SK-N-SH (cell line): ENCODE measurements at regions not wholly inside any gene's neighbourhood (a gene's known extent, or its start where the extent isn't known, plus 50 kb on each side); places are given as distances from the start of the nearest gene placed in this dataset.

ENCODE experiments used
- CTCF ChIA-PET: fragments of 300-600, 350-600 bp; formaldehyde crosslinking; extraction: SDS; loops from one replicate; lab custom pipeline; 2021; lab: Yijun Ruan, JAX
- POLR2A ChIA-PET: fragments of 350-600 bp; sonication (Branson Sonifier 250); formaldehyde crosslinking; extraction: SDS; loops from one replicate; lab custom pipeline; 2020; ENCODE audit warnings: antibody characterized with exemption, inconsistent platforms; lab: Yijun Ruan, JAX
- DNase-seq: peaks from one replicate; pipeline ENCODE4 v3.0.0; 2012
- H2AFZ ChIP-seq: fragments of 200-600 bp; sonication (generic); 2 replicates; pipeline ENCODE4 v1.8.1; 2016; ENCODE audit warnings: antibody characterized with exemption, mild to moderate bottlenecking, low read depth
- H3F3A ChIP-seq: fragments of 200-600 bp; sonication (generic); replicated peaks from 2 replicates; pipeline ENCODE3; 2016; ENCODE audit warnings: antibody characterized with exemption, mild to moderate bottlenecking; ENCODE audit not compliant: insufficient read depth
- H3K27ac ChIP-seq, 2 experiments: fragments of 200-500 bp in 1 of 2; fragments of 200-600 bp in 1 of 2; sonication (Bioruptor generic) in 1 of 2; sonication (generic), shearing (Covaris generic) in 1 of 2; 2 replicates each; pipeline versions ENCODE4 v1.5.1 to v1.6.1; 2014 to 2016; ENCODE audit warnings: low read depth in 2 of 2, inconsistent platforms in 1 of 2, low read length in 1 of 2, mild to moderate bottlenecking in 1 of 2, mixed read lengths in 1 of 2
- H3K27me3 ChIP-seq: fragments of 200-600 bp; sonication (generic), shearing (Covaris generic); 2 replicates; pipeline ENCODE4 v1.6.1; 2016; ENCODE audit warnings: mixed run types; ENCODE audit not compliant: insufficient read depth
- H3K36me3 ChIP-seq, 2 experiments: fragments of 200-500 bp in 1 of 2; fragments of 200-600 bp in 1 of 2; sonication (Bioruptor generic) in 1 of 2; sonication (generic) in 1 of 2; replicated peaks in 1 of 2; 2 replicates each; pipeline versions ENCODE3 to v1.5.1; 2014 to 2016; ENCODE audit warnings: low read length in 1 of 2, mild to moderate bottlenecking in 1 of 2; ENCODE audit not compliant: insufficient read depth in 2 of 2, control insufficient read depth in 1 of 2
- H3K4me1 ChIP-seq, 2 experiments: fragments of 200-500 bp in 1 of 2; fragments of 200-600 bp in 1 of 2; sonication (Bioruptor generic) in 1 of 2; sonication (generic), shearing (Covaris generic) in 1 of 2; 2 replicates each; pipeline versions ENCODE4 v1.5.1 to v1.6.1; 2014 to 2016; ENCODE audit warnings: low read depth in 1 of 2, low read length in 1 of 2, mixed run types in 1 of 2; ENCODE audit not compliant: insufficient read depth in 2 of 2, control insufficient read depth in 1 of 2
- H3K4me2 ChIP-seq: fragments of 200-600 bp; sonication (generic), shearing (Covaris generic); 2 replicates; pipeline ENCODE4 v1.6.1; 2017; ENCODE audit warnings: mixed run types
- H3K4me3 ChIP-seq, 2 experiments: fragments of 200-500 bp in 1 of 2; fragments of 200-600 bp in 1 of 2; sonication (Bioruptor generic) in 1 of 2; sonication (generic), shearing (Covaris generic) in 1 of 2; 2 replicates each; pipeline versions ENCODE4 v1.5.1 to v1.8.1; 2014 to 2016; ENCODE audit warnings: low read depth in 2 of 2, inconsistent platforms in 1 of 2, low read length in 1 of 2, mild to moderate bottlenecking in 1 of 2, mixed read lengths in 1 of 2, moderate library complexity in 1 of 2
- H3K79me2 ChIP-seq: fragments of 200-600 bp; sonication (generic); 2 replicates; pipeline ENCODE4 v1.8.1; 2017; ENCODE audit warnings: mild to moderate bottlenecking; ENCODE audit not compliant: insufficient read depth
- H3K9ac ChIP-seq: fragments of 200-600 bp; sonication (generic); 2 replicates; pipeline ENCODE4 v1.6.1; 2017; ENCODE audit warnings: mixed run types
- H3K9me2 ChIP-seq: fragments of 200-600 bp; sonication (generic); 2 replicates; pipeline ENCODE4 v1.6.1; 2017; ENCODE audit warnings: mixed run types
- H3K9me3 ChIP-seq: fragments of 200-600 bp; sonication (generic); 2 replicates; pipeline ENCODE4 v1.6.1; 2017; ENCODE audit warnings: mixed run types, mild to moderate bottlenecking, moderate library complexity
- H4K20me1 ChIP-seq: fragments of 200-600 bp; sonication (generic); 2 replicates; pipeline ENCODE4 v1.6.1; 2017; ENCODE audit warnings: mild to moderate bottlenecking, mixed run types; ENCODE audit not compliant: insufficient read depth
- CHD2 ChIP-seq: fragments of 150-350 bp; IDR thresholded peaks from 2 replicates; pipeline ENCODE4 v1.6.1; 2018; ENCODE audit warnings: low read length; ENCODE audit not compliant: partially characterized antibody
- ELF1 ChIP-seq: IDR thresholded peaks from 2 replicates; pipeline ENCODE4 v1.4.0; 2012
- EP300 ChIP-seq, 2 experiments: IDR thresholded peaks; 2 replicates each; pipeline versions ENCODE4 v1.4.0 to v1.6.1; 2012; ENCODE audit warnings: borderline replicate concordance in 1 of 2, low read depth in 1 of 2, low read length in 1 of 2
- EZH2phosphoT487 ChIP-seq: fragments of 200-600 bp; sonication (generic); IDR thresholded peaks from 2 replicates; pipeline ENCODE4 v1.6.1; 2017; ENCODE audit warnings: low read depth, mixed run types, mild to moderate bottlenecking, antibody characterized with exemption, moderate library complexity, borderline replicate concordance
- FOSL2 ChIP-seq: IDR thresholded peaks from 2 replicates; pipeline ENCODE4 v1.4.0; 2012; ENCODE audit warnings: low read depth, mild to moderate bottlenecking, moderate library complexity, borderline replicate concordance
- FOXJ3 ChIP-seq: sonication (generic); formaldehyde crosslinking; IDR thresholded peaks from 2 replicates; pipeline ENCODE4 v1.5.1; 2020; ENCODE audit warnings: mild to moderate bottlenecking, missing genetic modification reagents
- FOXM1 ChIP-seq: IDR thresholded peaks from 2 replicates; pipeline ENCODE4 v1.4.0; 2012; ENCODE audit warnings: low read depth, mild to moderate bottlenecking
- GABPA ChIP-seq: IDR thresholded peaks from 2 replicates; pipeline ENCODE4 v1.4.0; 2012; ENCODE audit warnings: low read depth, mild to moderate bottlenecking
- GATA2 ChIP-seq: sonication (generic); formaldehyde crosslinking; IDR thresholded peaks from 2 replicates; pipeline ENCODE4 v1.5.0; 2020; ENCODE audit warnings: mild to moderate bottlenecking, missing genetic modification reagents
- MEF2A ChIP-seq: IDR thresholded peaks from 2 replicates; pipeline ENCODE4 v1.4.0; 2012; ENCODE audit warnings: low read depth, borderline replicate concordance
- NFIC ChIP-seq: IDR thresholded peaks from 2 replicates; pipeline ENCODE4 v1.4.0; 2012; ENCODE audit warnings: borderline replicate concordance
- NRF1 ChIP-seq: IDR thresholded peaks from 2 replicates; pipeline ENCODE4 v1.6.1; 2012; ENCODE audit warnings: low read depth, mild to moderate bottlenecking, low read length
- RCOR1 ChIP-seq: fragments of 150-350 bp; IDR thresholded peaks from 2 replicates; pipeline ENCODE4 v1.6.1; 2017; ENCODE audit warnings: antibody characterized with exemption, low read length
- SIN3A ChIP-seq: IDR thresholded peaks from 2 replicates; pipeline ENCODE4 v1.6.1; 2012; ENCODE audit warnings: low read depth, mild to moderate bottlenecking, low read length, moderate library complexity, borderline replicate concordance
- SMC3 ChIP-seq: IDR thresholded peaks from 2 replicates; pipeline ENCODE4 v1.6.1; 2012; ENCODE audit warnings: low read depth, low read length, improper control_type of control experiment
- TAF1 ChIP-seq: IDR thresholded peaks from 2 replicates; pipeline ENCODE4 v1.6.1; 2012; ENCODE audit warnings: low read depth, mild to moderate bottlenecking, low read length, moderate library complexity, borderline replicate concordance
- TCF12 ChIP-seq: IDR thresholded peaks from 2 replicates; pipeline ENCODE4 v1.4.0; 2012
- YY1 ChIP-seq: IDR thresholded peaks from 2 replicates; pipeline ENCODE4 v1.4.0; 2012; ENCODE audit warnings: low read depth, mild to moderate bottlenecking
- TF ChIP-seq, protein P1 (sequence below): IDR thresholded peaks from 2 replicates; pipeline ENCODE4 v1.6.1; 2012; ENCODE audit warnings: mild to moderate bottlenecking, low read depth, low read length, moderate library complexity
- TF ChIP-seq, protein P2 (sequence below): IDR thresholded peaks from 2 replicates; pipeline ENCODE4 v1.4.0; 2012; ENCODE audit warnings: low read depth, borderline replicate concordance
- TF ChIP-seq, protein P3 (sequence below): IDR thresholded peaks from 2 replicates; pipeline ENCODE4 v1.4.0; 2012; ENCODE audit warnings: low read depth, borderline replicate concordance

DNA sequence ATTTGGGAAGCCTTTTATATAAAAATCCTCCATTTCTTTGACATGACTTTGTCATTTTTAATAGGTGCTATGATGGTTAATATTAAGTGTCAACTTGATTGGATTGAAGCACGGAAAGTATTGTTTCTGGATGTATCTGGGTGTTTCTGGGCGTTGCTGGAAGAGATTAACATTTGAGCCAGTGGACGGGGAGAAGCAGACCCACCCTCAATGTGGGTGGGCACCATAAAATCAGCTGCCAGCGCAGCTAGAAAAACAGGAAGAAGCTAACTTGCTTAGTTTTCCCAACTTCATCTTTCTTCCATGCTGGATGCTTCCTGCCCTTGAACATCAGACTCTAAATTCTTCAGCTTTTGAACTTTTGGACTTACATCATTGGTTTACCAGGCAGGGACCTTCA, 1003.0 kb downstream of the SORCS3 start (continued):
- TF ChIP-seq, protein P1, sequence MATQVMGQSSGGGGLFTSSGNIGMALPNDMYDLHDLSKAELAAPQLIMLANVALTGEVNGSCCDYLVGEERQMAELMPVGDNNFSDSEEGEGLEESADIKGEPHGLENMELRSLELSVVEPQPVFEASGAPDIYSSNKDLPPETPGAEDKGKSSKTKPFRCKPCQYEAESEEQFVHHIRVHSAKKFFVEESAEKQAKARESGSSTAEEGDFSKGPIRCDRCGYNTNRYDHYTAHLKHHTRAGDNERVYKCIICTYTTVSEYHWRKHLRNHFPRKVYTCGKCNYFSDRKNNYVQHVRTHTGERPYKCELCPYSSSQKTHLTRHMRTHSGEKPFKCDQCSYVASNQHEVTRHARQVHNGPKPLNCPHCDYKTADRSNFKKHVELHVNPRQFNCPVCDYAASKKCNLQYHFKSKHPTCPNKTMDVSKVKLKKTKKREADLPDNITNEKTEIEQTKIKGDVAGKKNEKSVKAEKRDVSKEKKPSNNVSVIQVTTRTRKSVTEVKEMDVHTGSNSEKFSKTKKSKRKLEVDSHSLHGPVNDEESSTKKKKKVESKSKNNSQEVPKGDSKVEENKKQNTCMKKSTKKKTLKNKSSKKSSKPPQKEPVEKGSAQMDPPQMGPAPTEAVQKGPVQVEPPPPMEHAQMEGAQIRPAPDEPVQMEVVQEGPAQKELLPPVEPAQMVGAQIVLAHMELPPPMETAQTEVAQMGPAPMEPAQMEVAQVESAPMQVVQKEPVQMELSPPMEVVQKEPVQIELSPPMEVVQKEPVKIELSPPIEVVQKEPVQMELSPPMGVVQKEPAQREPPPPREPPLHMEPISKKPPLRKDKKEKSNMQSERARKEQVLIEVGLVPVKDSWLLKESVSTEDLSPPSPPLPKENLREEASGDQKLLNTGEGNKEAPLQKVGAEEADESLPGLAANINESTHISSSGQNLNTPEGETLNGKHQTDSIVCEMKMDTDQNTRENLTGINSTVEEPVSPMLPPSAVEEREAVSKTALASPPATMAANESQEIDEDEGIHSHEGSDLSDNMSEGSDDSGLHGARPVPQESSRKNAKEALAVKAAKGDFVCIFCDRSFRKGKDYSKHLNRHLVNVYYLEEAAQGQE, result no peak
- TF ChIP-seq ELF1, result no peak
- TF ChIP-seq CHD2, result no peak
- no peak for TF ChIP-seq TAF1

DNA sequence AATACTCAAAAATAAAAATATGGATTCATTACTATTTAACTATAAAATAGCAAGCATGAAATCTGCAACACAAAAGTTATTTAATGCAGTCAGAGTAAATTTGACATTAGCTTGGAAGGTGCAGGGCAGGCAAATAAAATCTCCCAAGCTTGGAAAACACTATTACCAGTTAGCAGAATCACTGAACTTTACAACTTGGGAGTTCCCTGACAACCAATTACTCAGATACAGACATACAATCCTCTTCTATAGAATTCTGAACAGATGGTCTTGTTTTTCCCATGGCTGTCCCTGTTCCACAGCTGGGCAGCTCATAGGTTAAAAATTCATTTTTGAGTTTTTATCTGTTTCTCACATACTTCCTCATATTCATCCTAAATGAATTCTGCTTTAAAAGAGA, 1002.6 kb downstream of the SORCS3 start:
- no peaks in the 10 kb centered on the region for H3F3A ChIP-seq
- H3K79me2 ChIP-seq, result no peaks in the 10 kb centered on the region
- no peaks in the 10 kb centered on the region for H3K9me2 ChIP-seq
- no peaks in the 10 kb centered on the region for H3K4me1 ChIP-seq
- no peaks in the 10 kb centered on the region; the same call in 1 of the 2 replicates for H3K9me3 ChIP-seq
- H3K4me2 ChIP-seq, result no peak overlapping the region
- POLR2A ChIA-PET, result no interaction called here
- H3K27ac ChIP-seq, result no peak overlapping the region
- H4K20me1 ChIP-seq, result no peaks in the 10 kb centered on the region
- no peaks in the 10 kb centered on the region for H3K27me3 ChIP-seq
- no peak for DNase-seq
- no peaks in the 10 kb centered on the region for H3K36me3 ChIP-seq
- TF ChIP-seq SIN3A, result no peak
- TF ChIP-seq SMC3, result no peak
- no peak for TF ChIP-seq RCOR1
- no peak for TF ChIP-seq FOXM1
- TF ChIP-seq FOXJ3 (CRISPR knock-in tag), result no peak
- TF ChIP-seq, protein P2, sequence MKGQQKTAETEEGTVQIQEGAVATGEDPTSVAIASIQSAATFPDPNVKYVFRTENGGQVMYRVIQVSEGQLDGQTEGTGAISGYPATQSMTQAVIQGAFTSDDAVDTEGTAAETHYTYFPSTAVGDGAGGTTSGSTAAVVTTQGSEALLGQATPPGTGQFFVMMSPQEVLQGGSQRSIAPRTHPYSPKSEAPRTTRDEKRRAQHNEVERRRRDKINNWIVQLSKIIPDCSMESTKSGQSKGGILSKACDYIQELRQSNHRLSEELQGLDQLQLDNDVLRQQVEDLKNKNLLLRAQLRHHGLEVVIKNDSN, result no peak
- TF ChIP-seq, protein P1, result no peak
- no peak for TF ChIP-seq TCF12
- no peak for TF ChIP-seq YY1
- TF ChIP-seq FOSL2, result no peak
- no peak for TF ChIP-seq EZH2phosphoT487
- no peak for TF ChIP-seq GATA2
- TF ChIP-seq NFIC, result no peak
- no peak for TF ChIP-seq NRF1
- no peak for TF ChIP-seq GABPA
- TF ChIP-seq EP300 (IDR thresholded peaks at IDR 0.05; ENCODE audit: borderline replicate concordance in 1 of 2, low read depth in 1 of 2, low read length in 1 of 2), result no peak
- TF ChIP-seq MEF2A, result no peak
- TF ChIP-seq, protein P3, sequence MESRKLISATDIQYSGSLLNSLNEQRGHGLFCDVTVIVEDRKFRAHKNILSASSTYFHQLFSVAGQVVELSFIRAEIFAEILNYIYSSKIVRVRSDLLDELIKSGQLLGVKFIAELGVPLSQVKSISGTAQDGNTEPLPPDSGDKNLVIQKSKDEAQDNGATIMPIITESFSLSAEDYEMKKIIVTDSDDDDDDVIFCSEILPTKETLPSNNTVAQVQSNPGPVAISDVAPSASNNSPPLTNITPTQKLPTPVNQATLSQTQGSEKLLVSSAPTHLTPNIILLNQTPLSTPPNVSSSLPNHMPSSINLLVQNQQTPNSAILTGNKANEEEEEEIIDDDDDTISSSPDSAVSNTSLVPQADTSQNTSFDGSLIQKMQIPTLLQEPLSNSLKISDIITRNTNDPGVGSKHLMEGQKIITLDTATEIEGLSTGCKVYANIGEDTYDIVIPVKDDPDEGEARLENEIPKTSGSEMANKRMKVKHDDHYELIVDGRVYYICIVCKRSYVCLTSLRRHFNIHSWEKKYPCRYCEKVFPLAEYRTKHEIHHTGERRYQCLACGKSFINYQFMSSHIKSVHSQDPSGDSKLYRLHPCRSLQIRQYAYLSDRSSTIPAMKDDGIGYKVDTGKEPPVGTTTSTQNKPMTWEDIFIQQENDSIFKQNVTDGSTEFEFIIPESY, result no peak
- no peak overlapping the region for H3K4me3 ChIP-seq
- no peak overlapping the region for H3K9ac ChIP-seq
- CTCF ChIA-PET, result no interaction called here
- H2AFZ ChIP-seq, result no peak overlapping the region
